ENCODE measurements at regions not wholly inside any gene's neighbourhood (a gene's known extent, or its start where the extent isn't known, plus 50 kb on each side); places are given as distances from the start of the nearest gene placed in this dataset.
A peak's percentile ranks its signal among the peaks of the same experiment; 100 is the strongest.

DNA sequence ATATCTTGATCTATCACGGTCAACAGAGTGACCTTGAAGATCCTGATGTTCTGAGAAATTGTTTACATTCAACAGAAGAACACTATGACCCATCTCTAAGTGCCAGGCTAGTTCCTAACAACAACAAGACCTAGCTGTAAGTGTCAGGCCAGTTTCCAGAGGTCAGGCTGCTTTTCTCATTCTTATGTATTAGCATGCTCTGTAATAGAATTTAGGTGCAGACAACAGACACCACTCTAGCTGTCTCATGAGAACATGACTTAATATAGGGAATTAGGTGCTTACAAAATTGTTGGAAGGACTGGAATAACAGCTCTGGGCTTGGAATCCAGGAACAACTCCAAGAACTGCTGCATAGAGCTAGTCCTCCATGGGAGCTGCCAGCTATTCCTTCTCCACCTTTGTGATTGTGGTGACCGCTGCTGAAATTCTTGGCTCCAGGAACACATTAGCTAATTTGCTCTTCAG is 138.7 kb downstream of the SNX18 start:
- intact Hi-C loops (cut with DNase I), result no loop called here
- Histone ChIP-seq H3K9me3 (no peaks in the 10 kb centered on the region), H3K4me1 (peaks cover 0 to 10% (median 4%) of the 10 kb centered on the region in 4 donors), H3K27me3 (no peaks in the 10 kb centered on the region), H3K4me3 (no peak overlapping the region), H3K27ac (no peak overlapping the region), H3K36me3 (no peaks in the 10 kb centered on the region)
- TF ChIP-seq, protein P1, sequence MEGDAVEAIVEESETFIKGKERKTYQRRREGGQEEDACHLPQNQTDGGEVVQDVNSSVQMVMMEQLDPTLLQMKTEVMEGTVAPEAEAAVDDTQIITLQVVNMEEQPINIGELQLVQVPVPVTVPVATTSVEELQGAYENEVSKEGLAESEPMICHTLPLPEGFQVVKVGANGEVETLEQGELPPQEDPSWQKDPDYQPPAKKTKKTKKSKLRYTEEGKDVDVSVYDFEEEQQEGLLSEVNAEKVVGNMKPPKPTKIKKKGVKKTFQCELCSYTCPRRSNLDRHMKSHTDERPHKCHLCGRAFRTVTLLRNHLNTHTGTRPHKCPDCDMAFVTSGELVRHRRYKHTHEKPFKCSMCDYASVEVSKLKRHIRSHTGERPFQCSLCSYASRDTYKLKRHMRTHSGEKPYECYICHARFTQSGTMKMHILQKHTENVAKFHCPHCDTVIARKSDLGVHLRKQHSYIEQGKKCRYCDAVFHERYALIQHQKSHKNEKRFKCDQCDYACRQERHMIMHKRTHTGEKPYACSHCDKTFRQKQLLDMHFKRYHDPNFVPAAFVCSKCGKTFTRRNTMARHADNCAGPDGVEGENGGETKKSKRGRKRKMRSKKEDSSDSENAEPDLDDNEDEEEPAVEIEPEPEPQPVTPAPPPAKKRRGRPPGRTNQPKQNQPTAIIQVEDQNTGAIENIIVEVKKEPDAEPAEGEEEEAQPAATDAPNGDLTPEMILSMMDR (IDR thresholded peaks at IDR 0.05), result no peak
- no peak for TF ChIP-seq POLR2A (IDR thresholded peaks at IDR 0.05)
- peak in 3 of 4 donors; percentile 22 to 63 (median 46) for ATAC-seq
- 26% methylated on average over 2 of the region's 2 CpGs for WGBS (ENCODE audit: insufficient coverage, low coverage, low lambda C conversion rate, missing lambda C conversion rate)
- peak in 1 of 3 donors; percentile 62 for DNase-seq

DNA sequence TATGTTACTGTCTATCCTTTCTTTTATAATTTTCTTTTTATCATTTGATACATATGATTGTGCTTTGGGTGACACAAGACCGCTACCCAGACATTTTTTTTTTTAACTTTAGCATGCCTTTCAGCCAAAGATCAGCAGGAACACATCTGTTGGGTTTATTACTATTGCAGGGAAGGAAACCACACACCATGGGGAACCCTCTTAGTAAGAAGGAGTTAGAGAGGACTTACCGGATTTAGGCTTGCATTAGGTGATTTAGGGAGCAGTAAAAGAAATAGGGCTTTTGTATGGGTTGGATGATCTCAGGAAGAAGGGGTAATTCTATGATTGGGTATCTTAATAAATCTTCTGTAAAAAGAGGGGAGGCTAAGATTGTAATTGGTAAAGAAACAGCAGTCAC is 138.2 kb downstream of the SNX18 start:
- Histone ChIP-seq H3K9me3 (no peaks in the 10 kb centered on the region), H3K4me3 (no peak overlapping the region), H3K4me1 (peaks cover 0 to 12% (median 5%) of the 10 kb centered on the region in 4 donors), H3K27me3 (no peaks in the 10 kb centered on the region), H3K27ac (no peak overlapping the region), H3K36me3 (no peaks in the 10 kb centered on the region)
- intact Hi-C loops (cut with DNase I), result no loop called here
- no peak for ATAC-seq
- WGBS (ENCODE audit: insufficient coverage, low coverage, low lambda C conversion rate, missing lambda C conversion rate), result 77% methylated on average over 2 of the region's 2 CpGs
- no peak for TF ChIP-seq POLR2A (IDR thresholded peaks at IDR 0.05)
- TF ChIP-seq, protein P1 (IDR thresholded peaks at IDR 0.05), result no peak
- DNase-seq, result no peak

DNA sequence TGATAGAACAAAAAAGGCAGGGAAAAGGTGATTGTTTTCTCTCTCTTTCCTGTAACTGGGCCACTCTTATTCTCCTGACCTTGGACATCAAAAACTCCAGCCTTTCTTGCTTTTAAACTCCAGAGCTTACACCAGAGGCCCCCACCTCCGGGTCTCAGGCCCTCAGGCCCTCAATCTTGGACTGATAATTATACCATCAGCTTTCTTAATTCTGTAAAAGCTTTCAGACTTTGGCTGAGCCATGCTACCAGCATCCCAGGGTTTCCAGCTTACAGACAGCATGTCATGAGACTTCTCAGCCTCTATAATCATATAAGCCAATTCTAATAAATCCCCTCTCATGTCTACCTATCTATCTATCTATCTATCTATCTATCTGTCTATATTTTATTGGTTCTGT is 137.7 kb downstream of the SNX18 start:
- intact Hi-C loops (cut with DNase I), result no loop called here
- no peaks in the 10 kb centered on the region for H3K36me3 ChIP-seq
- H3K27me3 ChIP-seq, result no peaks in the 10 kb centered on the region
- no peaks in the 10 kb centered on the region for H3K9me3 ChIP-seq
- H3K4me1 ChIP-seq, result peaks cover 0 to 12% (median 5%) of the 10 kb centered on the region in 4 donors
- ATAC-seq (no peak), DNase-seq (no peak)
- no peak overlapping the region for H3K27ac ChIP-seq
- WGBS (ENCODE audit: insufficient coverage, low coverage, low lambda C conversion rate, missing lambda C conversion rate), result 75% methylated on average over 1 of the region's 1 CpG
- TF ChIP-seq POLR2A (IDR thresholded peaks at IDR 0.05), result no peak
- TF ChIP-seq, protein P1 (IDR thresholded peaks at IDR 0.05), result no peak
- H3K4me3 ChIP-seq, result no peak overlapping the region

DNA sequence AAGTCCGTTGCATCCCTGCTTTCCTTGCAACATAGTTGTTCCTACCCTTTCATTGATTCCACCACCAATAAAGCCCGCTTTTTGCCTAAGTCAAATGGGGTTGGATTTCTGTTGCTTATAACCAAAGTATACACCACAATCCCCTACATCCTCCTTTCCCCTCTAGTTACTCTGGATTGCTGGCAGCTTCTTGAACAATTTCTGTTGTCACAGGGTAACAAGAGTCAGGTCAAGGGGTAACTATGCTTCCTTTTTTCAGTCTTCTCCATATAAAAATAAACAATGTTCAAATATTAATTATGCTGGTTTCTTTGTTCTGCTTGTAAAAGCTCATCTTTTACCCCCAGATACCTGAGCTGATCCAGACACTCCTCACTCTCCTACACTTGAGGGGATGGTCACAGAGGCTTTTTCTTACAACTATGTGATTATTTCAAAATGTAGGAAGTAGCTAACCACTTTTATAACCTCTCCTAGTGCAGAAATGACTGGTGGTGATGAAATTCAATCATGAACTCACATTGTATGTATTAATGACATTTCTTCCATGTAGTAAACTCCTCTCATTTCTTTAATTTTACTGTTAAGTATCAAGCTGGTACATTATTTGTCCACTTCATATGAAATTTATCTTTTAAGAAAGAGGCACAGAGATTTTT is 136.5 kb downstream of the SNX18 start:
- Histone ChIP-seq H3K4me1 (peaks cover 0 to 12% (median 5%) of the 10 kb centered on the region in 4 donors), H3K36me3 (no peaks in the 10 kb centered on the region), H3K9me3 (no peaks in the 10 kb centered on the region), H3K27ac (no peak overlapping the region), H3K4me3 (no peak overlapping the region), H3K27me3 (no peaks in the 10 kb centered on the region)
- 93% methylated on average over 2 of the region's 2 CpGs for WGBS (ENCODE audit: insufficient coverage, low coverage, low lambda C conversion rate, missing lambda C conversion rate)
- DNase-seq (no peak), ATAC-seq (peak in 1 of 4 donors; percentile 44)
- no peak for TF ChIP-seq POLR2A (IDR thresholded peaks at IDR 0.05)
- TF ChIP-seq, protein P1 (IDR thresholded peaks at IDR 0.05), result no peak
- intact Hi-C loops (cut with DNase I), result no loop called here

All from right lobe of liver (tissue), 6 donors.